IPS-NIHi7 (cell line): ENCODE measurements at regions not wholly inside any gene's neighbourhood (a gene's known extent, or its start where the extent isn't known, plus 50 kb on each side); places are given as distances from the start of the nearest gene placed in this dataset.

Source experiments
- DNase-seq: peaks from one replicate; pipeline ENCODE4 v3.0.0; 2012; ENCODE audit warnings: mixed read lengths; ENCODE audit errors: extremely low spot score

GRCh38 chr2:45145073-45145899 lies 136.0 kb upstream of the SIX2 start:
- DNase-seq: no peak

- DNase-seq: no peak
These were observed 132.9 kb upstream of the SIX2 start for GRCh38 chr2:45141883-45142866.

GRCh38 chr2:45140675-45141074 lies 131.4 kb upstream of the SIX2 start:
- no peak for DNase-seq

GRCh38 chr2:45138904-45139303 lies 129.7 kb upstream of the SIX2 start:
- DNase-seq: no peak

- no peak for DNase-seq
These were observed 128.9 kb upstream of the SIX2 start for GRCh38 chr2:45137966-45138695.

- DNase-seq: no peak
These were observed 125.5 kb upstream of the SIX2 start for GRCh38 chr2:45134726-45135125.

GRCh38 chr2:45134014-45134413 lies 124.8 kb upstream of the SIX2 start:
- DNase-seq: no peak

GRCh38 chr2:45132551-45132950 lies 123.3 kb upstream of the SIX2 start:
- DNase-seq: no peak

GRCh38 chr2:45131587-45131986 lies 122.3 kb upstream of the SIX2 start:
- DNase-seq: no peak

GRCh38 chr2:45130736-45131135 lies 121.5 kb upstream of the SIX2 start:
- no peak for DNase-seq

GRCh38 chr2:45128580-45128997 lies 119.3 kb upstream of the SIX2 start:
- no peak for DNase-seq

- no peak for DNase-seq
These were observed 118.6 kb upstream of the SIX2 start for GRCh38 chr2:45127891-45128290.

- no peak for DNase-seq
These were observed 118.1 kb upstream of the SIX2 start for GRCh38 chr2:45127321-45127720.

GRCh38 chr2:45125232-45125631 lies 116.0 kb upstream of the SIX2 start:
- DNase-seq: no peak

GRCh38 chr2:45124456-45124855 lies 115.2 kb upstream of the SIX2 start:
- DNase-seq: no peak

GRCh38 chr2:45123521-45124191 lies 114.4 kb upstream of the SIX2 start:
- no peak for DNase-seq

- no peak for DNase-seq
These were observed 113.8 kb upstream of the SIX2 start for GRCh38 chr2:45123065-45123464.

- DNase-seq: no peak
These were observed 112.1 kb upstream of the SIX2 start for GRCh38 chr2:45121236-45121927.

- DNase-seq: no peak
These were observed 111.3 kb upstream of the SIX2 start for GRCh38 chr2:45120546-45120945.

GRCh38 chr2:45119855-45120254 lies 110.6 kb upstream of the SIX2 start:
- DNase-seq: no peak

GRCh38 chr2:45119038-45119437 lies 109.8 kb upstream of the SIX2 start:
- DNase-seq: no peak
